ENCODE measurements at regions not wholly inside any gene's neighbourhood (a gene's known extent, or its start where the extent isn't known, plus 50 kb on each side); places are given as distances from the start of the nearest gene placed in this dataset.

- H3K27me3 ChIP-seq (replicated peaks; ENCODE audit: insufficient read depth), result no peaks in the 10 kb centered on the region
- no peak overlapping the region for H3K27ac ChIP-seq
- H3K36me3 ChIP-seq, result no peaks in the 10 kb centered on the region
- ATAC-seq (ENCODE audit: insufficient number of reproducible peaks, low FRiP score, low read depth) (no peak), DNase-seq (ENCODE audit: low spot score) (no peak)
- H3K9me3 ChIP-seq, result no peaks in the 10 kb centered on the region
- H3K4me1 ChIP-seq (ENCODE audit: control insufficient read depth in 1 of 2, low read depth in 2 of 2), result peaks cover 0 to 8% of the 10 kb centered on the region in 2 donors
- no peak for TF ChIP-seq CTCF (IDR thresholded peaks at IDR 0.05)
- H3K4me3 ChIP-seq, result no peak overlapping the region
Observed at GRCh38 chr3:115494826-115495225, 128.5 kb upstream of the GAP43 start.

DNA sequence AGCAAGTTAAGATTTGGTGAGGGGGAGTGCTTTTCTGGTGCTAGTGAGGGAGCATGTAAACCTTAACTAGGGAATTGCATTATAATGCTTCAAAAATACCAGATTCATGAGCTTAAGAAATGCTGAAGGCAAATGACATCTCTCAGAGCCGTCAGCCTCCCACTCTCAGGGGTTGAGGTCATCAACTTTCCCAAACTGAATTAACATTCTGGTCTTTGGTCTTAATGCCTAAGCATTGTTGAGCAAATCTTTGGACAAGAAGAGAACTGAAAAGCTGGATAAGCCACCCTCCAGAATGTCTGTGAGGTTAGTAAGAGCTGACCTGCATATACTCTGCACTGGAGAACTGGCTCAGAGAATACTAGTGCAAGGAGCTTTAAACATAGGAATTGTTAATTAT, 124.9 kb upstream of the GAP43 start:
- H3K36me3 ChIP-seq, result no peaks in the 10 kb centered on the region
- no peak overlapping the region for H3K4me3 ChIP-seq
- DNase-seq (ENCODE audit: low spot score) (no peak), ATAC-seq (ENCODE audit: insufficient number of reproducible peaks, low FRiP score, low read depth) (no peak)
- H3K9me3 ChIP-seq, result no peaks in the 10 kb centered on the region
- H3K4me1 ChIP-seq (ENCODE audit: control insufficient read depth in 1 of 2, low read depth in 2 of 2), result peaks cover 0 to 8% of the 10 kb centered on the region in 2 donors
- H3K27me3 ChIP-seq (replicated peaks; ENCODE audit: insufficient read depth), result no peaks in the 10 kb centered on the region
- no peak for TF ChIP-seq CTCF (IDR thresholded peaks at IDR 0.05)
- H3K27ac ChIP-seq, result no peak overlapping the region

DNA sequence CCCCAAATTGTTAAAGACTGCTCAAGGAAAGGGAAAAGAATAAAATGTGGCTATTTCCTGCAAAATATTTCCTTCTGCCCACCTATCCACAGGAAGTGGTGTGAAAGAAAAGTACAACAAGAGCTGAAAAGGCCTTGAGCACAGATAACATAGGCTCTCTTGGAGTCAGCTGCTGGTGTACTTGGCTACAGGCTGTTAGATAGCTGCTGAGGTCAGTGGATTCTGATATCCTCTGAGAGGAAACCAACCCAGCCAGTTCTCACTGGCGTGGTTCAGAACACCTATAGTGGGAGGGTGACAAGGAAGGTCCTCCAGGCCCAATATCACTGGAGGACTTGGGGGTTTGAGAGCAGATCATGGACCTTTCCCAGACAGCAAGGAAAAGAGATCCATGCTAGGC, 124.4 kb upstream of the GAP43 start:
- Histone ChIP-seq H3K9me3 (no peaks in the 10 kb centered on the region), H3K4me3 (no peak overlapping the region), H3K36me3 (no peaks in the 10 kb centered on the region), H3K27me3 (replicated peaks; ENCODE audit: insufficient read depth) (no peaks in the 10 kb centered on the region), H3K27ac (no peak overlapping the region), H3K4me1 (ENCODE audit: control insufficient read depth in 1 of 2, low read depth in 2 of 2) (peaks cover 0 to 8% of the 10 kb centered on the region in 2 donors)
- DNase-seq (ENCODE audit: low spot score) (no peak), ATAC-seq (ENCODE audit: insufficient number of reproducible peaks, low FRiP score, low read depth) (no peak)
- no peak for TF ChIP-seq CTCF (IDR thresholded peaks at IDR 0.05)

DNA sequence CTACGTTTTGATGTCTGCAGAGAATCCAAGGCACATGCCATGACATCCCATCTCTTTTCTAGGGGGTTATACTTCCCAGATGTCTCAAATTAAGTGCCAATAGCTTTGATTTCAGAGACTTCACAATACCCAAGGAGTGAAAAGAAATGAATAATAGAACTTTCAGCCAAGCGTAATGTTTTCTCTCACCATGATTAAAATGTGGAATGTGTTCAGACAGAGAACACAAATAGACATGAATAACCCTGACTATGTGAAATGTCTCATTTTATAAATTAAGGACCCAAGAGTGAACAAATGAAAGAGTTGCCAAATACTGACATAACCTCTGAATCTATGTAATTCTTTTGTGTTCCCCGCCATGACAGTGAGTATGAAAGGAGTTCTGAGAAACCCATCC, 123.6 kb upstream of the GAP43 start:
- Histone ChIP-seq H3K9me3 (no peaks in the 10 kb centered on the region), H3K4me1 (ENCODE audit: control insufficient read depth in 1 of 2, low read depth in 2 of 2) (peaks cover 0 to 8% of the 10 kb centered on the region in 2 donors), H3K27ac (no peak overlapping the region), H3K4me3 (no peak overlapping the region), H3K36me3 (no peaks in the 10 kb centered on the region), H3K27me3 (replicated peaks; ENCODE audit: insufficient read depth) (no peaks in the 10 kb centered on the region)
- DNase-seq (ENCODE audit: low spot score) (no peak), ATAC-seq (ENCODE audit: insufficient number of reproducible peaks, low FRiP score, low read depth) (no peak)
- no peak for TF ChIP-seq CTCF (IDR thresholded peaks at IDR 0.05)

DNA sequence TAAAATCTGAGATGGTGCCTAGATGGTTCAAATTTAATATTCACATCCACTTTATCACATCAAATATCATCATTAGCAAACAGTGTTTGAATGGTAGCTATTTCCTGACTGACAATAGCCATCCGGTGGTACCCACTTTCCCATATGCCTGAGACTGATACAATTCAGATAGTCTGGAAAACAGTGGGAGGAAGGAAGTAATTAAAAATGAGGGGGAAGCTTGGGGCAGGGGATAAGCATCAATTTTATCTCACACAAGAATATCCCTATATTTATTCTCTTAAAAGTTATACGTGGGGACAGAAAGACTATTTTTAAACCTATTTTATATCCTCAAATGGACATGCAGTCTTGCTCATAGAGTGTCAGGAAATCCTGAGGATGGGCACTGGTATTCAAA, 122.5 kb upstream of the GAP43 start:
- Histone ChIP-seq H3K27me3 (replicated peaks; ENCODE audit: insufficient read depth) (no peaks in the 10 kb centered on the region), H3K36me3 (no peaks in the 10 kb centered on the region), H3K27ac (no peak overlapping the region), H3K4me3 (no peak overlapping the region), H3K4me1 (ENCODE audit: control insufficient read depth in 1 of 2, low read depth in 2 of 2) (peaks cover 0 to 8% of the 10 kb centered on the region in 2 donors), H3K9me3 (no peaks in the 10 kb centered on the region)
- no peak for TF ChIP-seq CTCF (IDR thresholded peaks at IDR 0.05)
- ATAC-seq (ENCODE audit: insufficient number of reproducible peaks, low FRiP score, low read depth) (no peak), DNase-seq (ENCODE audit: low spot score) (no peak)

Measured in thoracic aorta (tissue), 2 donors.